ENCODE measurements at regions not wholly inside any gene's neighbourhood (a gene's known extent, or its start where the extent isn't known, plus 50 kb on each side); places are given as distances from the start of the nearest gene placed in this dataset.

DNA sequence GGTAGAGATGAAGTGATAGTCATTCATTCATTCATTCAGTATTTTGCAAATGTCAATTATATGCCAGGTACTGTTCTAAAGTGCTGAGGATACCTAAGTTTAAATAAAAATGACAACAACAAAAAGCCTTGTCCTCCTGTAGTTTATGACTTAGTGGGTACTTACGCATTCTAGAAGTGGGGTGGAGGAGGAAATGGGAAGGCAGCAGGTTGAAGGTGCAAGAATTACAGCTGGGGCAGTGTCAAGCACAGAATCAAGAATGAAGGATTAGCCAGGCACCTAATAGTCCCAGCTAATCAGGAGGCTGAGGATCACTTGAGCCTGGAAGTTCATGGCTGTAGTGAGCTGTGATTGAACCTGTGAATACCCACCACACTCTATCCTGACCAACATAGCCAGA lies 90.7 kb upstream of the STARD13 start:
- Histone ChIP-seq H3K27me3 (ENCODE audit: control insufficient read depth in 4 of 4, insufficient read depth in 4 of 4, low read length in 3 of 4) (no peaks in the 10 kb centered on the region), H3K9ac (ENCODE audit: low read depth in 1 of 2, low read length in 2 of 2) (no peak overlapping the region), H3K36me3 (ENCODE audit: control insufficient read depth in 4 of 4, insufficient read depth in 3 of 4, low read depth in 1 of 4, low read length in 3 of 4) (no peaks in the 10 kb centered on the region), H3K9me3 (ENCODE audit: control insufficient read depth in 4 of 4, low read length in 3 of 4) (no peaks in the 10 kb centered on the region), H3K4me3 (ENCODE audit: low read depth in 1 of 3, low read length in 3 of 3) (no peak overlapping the region), H3K27ac (ENCODE audit: low read depth in 1 of 2, low read length in 2 of 2) (no peak overlapping the region), H3K4me1 (ENCODE audit: control insufficient read depth in 4 of 4, insufficient read depth in 4 of 4, low read length in 3 of 4) (peaks cover 0 to 2% (median 0%) of the 10 kb centered on the region in 4 donors)
- WGBS, result 93% methylated on average over 1 of the region's 1 CpG
- no peak for DNase-seq (ENCODE audit: low spot score)
- TF ChIP-seq, protein P1, sequence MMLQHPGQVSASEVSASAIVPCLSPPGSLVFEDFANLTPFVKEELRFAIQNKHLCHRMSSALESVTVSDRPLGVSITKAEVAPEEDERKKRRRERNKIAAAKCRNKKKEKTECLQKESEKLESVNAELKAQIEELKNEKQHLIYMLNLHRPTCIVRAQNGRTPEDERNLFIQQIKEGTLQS (IDR thresholded peaks at IDR 0.05), result no peak
- no peak for TF ChIP-seq NR2F2 (IDR thresholded peaks at IDR 0.05)
- TF ChIP-seq, protein P2, sequence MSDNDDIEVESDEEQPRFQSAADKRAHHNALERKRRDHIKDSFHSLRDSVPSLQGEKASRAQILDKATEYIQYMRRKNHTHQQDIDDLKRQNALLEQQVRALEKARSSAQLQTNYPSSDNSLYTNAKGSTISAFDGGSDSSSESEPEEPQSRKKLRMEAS (IDR thresholded peaks at IDR 0.05), result no peak
- TF ChIP-seq, protein P3, sequence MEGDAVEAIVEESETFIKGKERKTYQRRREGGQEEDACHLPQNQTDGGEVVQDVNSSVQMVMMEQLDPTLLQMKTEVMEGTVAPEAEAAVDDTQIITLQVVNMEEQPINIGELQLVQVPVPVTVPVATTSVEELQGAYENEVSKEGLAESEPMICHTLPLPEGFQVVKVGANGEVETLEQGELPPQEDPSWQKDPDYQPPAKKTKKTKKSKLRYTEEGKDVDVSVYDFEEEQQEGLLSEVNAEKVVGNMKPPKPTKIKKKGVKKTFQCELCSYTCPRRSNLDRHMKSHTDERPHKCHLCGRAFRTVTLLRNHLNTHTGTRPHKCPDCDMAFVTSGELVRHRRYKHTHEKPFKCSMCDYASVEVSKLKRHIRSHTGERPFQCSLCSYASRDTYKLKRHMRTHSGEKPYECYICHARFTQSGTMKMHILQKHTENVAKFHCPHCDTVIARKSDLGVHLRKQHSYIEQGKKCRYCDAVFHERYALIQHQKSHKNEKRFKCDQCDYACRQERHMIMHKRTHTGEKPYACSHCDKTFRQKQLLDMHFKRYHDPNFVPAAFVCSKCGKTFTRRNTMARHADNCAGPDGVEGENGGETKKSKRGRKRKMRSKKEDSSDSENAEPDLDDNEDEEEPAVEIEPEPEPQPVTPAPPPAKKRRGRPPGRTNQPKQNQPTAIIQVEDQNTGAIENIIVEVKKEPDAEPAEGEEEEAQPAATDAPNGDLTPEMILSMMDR (IDR thresholded peaks at IDR 0.05; ENCODE audit: low read depth, low read length, missing input control), result no peak
- TF ChIP-seq HNF4A (conservative IDR thresholded peaks at IDR 0.05), result no peak
- no peak for TF ChIP-seq JUND (IDR thresholded peaks at IDR 0.05)
- no peak for TF ChIP-seq RXRA (IDR thresholded peaks at IDR 0.05)
- no peak for TF ChIP-seq TAF1 (conservative IDR thresholded peaks at IDR 0.05)
- no peak for TF ChIP-seq YY1 (IDR thresholded peaks at IDR 0.05)
- TF ChIP-seq HNF4G (IDR thresholded peaks at IDR 0.05), result no peak
- no peak for TF ChIP-seq EGR1 (IDR thresholded peaks at IDR 0.05; ENCODE audit: low read depth in 2 of 2)
- TF ChIP-seq SP1 (IDR thresholded peaks at IDR 0.05), result no peak
- no peak for TF ChIP-seq FOXA2 (IDR thresholded peaks at IDR 0.05)
- TF ChIP-seq, protein P4, sequence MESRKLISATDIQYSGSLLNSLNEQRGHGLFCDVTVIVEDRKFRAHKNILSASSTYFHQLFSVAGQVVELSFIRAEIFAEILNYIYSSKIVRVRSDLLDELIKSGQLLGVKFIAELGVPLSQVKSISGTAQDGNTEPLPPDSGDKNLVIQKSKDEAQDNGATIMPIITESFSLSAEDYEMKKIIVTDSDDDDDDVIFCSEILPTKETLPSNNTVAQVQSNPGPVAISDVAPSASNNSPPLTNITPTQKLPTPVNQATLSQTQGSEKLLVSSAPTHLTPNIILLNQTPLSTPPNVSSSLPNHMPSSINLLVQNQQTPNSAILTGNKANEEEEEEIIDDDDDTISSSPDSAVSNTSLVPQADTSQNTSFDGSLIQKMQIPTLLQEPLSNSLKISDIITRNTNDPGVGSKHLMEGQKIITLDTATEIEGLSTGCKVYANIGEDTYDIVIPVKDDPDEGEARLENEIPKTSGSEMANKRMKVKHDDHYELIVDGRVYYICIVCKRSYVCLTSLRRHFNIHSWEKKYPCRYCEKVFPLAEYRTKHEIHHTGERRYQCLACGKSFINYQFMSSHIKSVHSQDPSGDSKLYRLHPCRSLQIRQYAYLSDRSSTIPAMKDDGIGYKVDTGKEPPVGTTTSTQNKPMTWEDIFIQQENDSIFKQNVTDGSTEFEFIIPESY (IDR thresholded peaks at IDR 0.05), result no peak
- TF ChIP-seq RAD21 (IDR thresholded peaks at IDR 0.05), result no peak
- TF ChIP-seq, protein P5, sequence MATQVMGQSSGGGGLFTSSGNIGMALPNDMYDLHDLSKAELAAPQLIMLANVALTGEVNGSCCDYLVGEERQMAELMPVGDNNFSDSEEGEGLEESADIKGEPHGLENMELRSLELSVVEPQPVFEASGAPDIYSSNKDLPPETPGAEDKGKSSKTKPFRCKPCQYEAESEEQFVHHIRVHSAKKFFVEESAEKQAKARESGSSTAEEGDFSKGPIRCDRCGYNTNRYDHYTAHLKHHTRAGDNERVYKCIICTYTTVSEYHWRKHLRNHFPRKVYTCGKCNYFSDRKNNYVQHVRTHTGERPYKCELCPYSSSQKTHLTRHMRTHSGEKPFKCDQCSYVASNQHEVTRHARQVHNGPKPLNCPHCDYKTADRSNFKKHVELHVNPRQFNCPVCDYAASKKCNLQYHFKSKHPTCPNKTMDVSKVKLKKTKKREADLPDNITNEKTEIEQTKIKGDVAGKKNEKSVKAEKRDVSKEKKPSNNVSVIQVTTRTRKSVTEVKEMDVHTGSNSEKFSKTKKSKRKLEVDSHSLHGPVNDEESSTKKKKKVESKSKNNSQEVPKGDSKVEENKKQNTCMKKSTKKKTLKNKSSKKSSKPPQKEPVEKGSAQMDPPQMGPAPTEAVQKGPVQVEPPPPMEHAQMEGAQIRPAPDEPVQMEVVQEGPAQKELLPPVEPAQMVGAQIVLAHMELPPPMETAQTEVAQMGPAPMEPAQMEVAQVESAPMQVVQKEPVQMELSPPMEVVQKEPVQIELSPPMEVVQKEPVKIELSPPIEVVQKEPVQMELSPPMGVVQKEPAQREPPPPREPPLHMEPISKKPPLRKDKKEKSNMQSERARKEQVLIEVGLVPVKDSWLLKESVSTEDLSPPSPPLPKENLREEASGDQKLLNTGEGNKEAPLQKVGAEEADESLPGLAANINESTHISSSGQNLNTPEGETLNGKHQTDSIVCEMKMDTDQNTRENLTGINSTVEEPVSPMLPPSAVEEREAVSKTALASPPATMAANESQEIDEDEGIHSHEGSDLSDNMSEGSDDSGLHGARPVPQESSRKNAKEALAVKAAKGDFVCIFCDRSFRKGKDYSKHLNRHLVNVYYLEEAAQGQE (IDR thresholded peaks at IDR 0.05), result no peak
- no peak for TF ChIP-seq GABPA (IDR thresholded peaks at IDR 0.05 in 1 of 2, conservative IDR thresholded peaks at IDR 0.05 in 1 of 2)
- TF ChIP-seq FOXA1 (IDR thresholded peaks at IDR 0.05), result no peak
